Erythroblast (primary cell): ENCODE measurements at regions not wholly inside any gene's neighbourhood (a gene's known extent, or its start where the extent isn't known, plus 50 kb on each side); places are given as distances from the start of the nearest gene placed in this dataset.

Experiments
- DNase-seq, 2 experiments: peaks; one replicate each; lab custom pipeline; 2025; lab: John Stamatoyannopoulos, UW
- GATA1 ChIP-seq: IDR thresholded peaks from 2 replicates; pipeline ENCODE4 v1.6.1; 2011; ENCODE audit warnings: low read depth, mild to moderate bottlenecking, control low read depth, low read length, moderate library complexity
- POLR2A ChIP-seq: IDR thresholded peaks from 2 replicates; pipeline ENCODE4 v1.6.1; 2011; ENCODE audit warnings: mild to moderate bottlenecking, low read length

- DNase-seq, result no peak
- TF ChIP-seq GATA1 (no peak), POLR2A (no peak)
Observed at GRCh38 chrY:8552168-8552805, 785.0 kb upstream of the TSPY4 start.

DNA sequence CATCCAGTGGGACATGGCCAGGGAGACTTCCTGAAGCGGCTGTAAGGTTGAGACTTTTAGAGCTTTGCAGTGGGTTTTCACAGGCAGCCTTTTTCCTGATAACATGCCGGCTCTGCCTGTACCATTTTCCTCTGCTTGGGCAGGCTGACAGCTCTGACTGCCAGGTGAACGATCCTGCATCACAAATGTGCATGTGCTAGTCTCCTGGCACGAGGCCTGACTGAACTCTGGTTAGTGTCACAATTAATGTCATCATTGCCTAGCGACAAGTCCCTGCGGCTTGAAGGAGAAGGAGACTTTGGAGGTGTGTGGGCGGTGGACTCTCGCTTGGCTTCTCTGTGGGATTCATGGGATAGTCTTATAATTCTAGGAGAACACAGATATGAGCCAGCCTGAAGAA lies 783.6 kb upstream of the TSPY4 start:
- no peak for DNase-seq
- TF ChIP-seq POLR2A (no peak), GATA1 (no peak)

DNA sequence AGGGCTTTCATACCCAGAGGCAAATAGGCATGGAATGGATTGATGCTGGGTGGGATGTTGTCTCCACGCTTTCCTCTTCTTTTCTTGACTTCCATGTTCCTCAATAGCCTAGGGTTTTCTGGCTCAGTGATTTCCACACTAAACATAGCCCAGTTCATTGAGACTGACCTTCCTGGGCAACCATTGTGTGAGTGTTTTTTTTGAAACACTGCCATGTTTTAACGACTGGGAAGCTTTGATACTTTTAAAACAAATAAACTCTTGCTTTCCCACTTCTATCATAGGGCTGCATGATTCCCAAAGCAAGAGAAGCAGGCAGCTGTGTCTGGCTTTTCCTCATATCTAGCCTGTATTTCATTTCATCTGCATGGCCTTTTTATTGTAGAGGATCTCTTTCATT lies 775.9 kb upstream of the TSPY4 start:
- TF ChIP-seq POLR2A, result no peak
- TF ChIP-seq GATA1, result no peak
- no peak for DNase-seq

DNA sequence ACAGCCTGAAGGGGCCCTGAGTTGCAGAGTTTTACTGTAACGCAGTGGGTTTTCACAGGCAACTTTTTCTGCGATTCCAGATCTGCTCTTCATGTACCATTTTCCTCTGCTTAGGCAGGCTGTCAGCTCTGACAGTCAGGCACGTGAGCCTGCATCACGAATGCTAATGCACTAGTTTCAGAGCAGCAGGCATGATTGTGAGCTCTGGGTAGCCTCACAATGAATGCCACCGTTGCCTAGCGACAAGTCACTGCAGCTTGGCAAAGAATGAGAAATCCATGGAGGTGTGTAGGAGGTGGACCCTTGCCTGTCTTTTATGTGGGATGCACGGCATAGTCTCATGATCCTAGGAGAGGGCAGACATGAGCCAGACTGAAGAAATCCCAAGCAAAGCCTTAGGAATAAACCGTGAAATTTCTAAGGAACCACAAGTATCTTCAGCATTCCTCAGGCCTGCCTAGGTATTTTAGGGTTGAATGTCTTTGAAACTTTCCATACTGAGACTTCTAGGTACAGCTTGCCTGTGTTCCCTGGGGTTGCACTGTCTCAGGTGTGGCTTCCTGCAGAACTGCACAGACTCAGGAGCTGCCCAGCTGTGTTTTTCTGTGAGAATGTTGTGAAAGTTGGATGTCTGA lies 774.7 kb upstream of the TSPY4 start:
- no peak for TF ChIP-seq GATA1
- no peak for TF ChIP-seq POLR2A
- no peak for DNase-seq

DNA sequence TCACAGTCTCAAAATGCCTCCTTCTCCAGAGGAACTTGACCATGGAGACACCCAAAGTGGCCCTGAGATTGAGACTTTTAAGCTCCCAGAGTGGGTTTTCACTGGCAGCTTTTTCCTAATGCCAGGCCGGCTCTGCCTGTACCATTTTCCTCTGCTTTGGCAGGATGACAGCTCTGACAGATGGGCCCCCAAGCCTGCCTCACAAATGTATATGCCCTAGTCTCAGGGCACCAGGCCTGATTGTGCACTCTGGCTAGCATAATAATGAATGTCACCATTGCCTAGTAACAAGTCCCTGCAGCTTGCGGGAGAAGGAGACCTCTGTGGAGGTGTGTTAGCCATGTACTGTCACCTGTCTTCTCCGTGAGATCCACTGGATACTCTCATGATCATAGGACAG lies 772.8 kb upstream of the TSPY4 start:
- DNase-seq, result no peak
- TF ChIP-seq POLR2A (no peak), GATA1 (no peak)

- DNase-seq, result no peak
- TF ChIP-seq GATA1, result no peak
- no peak for TF ChIP-seq POLR2A
Observed at GRCh38 chrY:8566198-8566597, 771.1 kb upstream of the TSPY4 start.

DNA sequence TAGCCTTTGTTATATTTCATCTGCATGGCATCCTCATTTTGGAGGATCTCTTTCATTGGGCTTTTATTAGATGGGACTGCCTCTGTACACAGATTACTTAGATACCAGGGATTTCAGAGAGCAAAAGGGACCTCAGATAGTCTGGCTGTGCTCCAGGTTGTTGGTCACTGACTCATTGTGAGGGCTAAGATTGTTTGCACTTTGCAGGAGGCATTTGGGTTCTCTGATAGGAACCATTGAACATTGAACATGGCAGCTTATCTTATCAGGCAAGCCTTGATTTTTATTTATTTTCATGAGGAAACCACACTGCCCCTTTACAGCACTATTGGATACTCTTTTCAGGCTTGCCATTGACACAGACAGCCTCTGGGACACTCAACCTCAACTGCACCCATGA lies 766.9 kb upstream of the TSPY4 start:
- DNase-seq, result no peak
- no peak for TF ChIP-seq POLR2A
- TF ChIP-seq GATA1, result no peak

DNA sequence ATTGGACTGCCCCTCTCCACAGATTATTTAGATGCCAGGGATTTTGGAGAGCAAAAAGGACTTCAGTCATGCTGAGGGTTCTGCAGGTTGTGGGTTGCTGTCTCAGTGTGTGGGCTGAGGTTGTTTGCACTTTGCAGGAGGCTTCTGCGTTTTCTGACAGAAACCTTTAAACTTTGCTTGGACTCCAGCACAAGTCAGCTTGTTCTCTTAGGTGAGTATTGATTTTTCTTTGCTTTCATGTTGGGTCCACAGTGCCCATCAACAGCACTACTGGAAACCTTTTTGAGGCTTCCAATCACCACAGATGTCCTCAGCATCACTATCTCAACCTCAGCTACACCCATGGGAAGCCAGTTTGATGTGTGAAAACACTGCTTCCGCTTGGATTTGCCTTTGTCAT lies 764.3 kb upstream of the TSPY4 start:
- TF ChIP-seq POLR2A (no peak), GATA1 (no peak)
- DNase-seq, result no peak

DNA sequence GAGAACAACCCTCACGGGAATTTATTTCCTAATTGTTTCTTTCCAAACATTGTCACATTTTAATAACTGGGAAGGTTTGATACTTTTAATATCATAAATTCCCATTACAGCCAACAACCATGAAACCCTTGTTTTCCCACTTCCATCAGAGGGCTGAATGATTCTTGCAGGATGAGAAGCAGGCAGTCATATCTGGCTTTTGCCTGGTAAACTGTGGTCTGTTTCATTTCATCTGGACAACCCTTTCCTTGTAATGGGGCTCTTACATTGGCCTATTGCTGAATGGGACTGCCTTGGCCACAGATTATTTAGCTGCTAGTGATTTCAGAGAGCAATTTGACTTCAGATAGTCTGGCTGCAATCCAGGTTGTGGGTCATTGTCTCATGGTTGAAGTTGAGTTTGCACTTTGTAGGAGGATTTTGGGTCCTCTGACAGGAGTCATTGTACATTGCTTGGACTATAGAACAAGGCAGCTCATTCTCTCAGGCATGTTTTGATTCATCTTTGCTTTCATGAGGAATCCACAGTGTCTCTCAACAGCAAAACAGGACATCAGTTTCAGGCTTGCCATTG lies 754.9 kb upstream of the TSPY4 start:
- TF ChIP-seq POLR2A, result no peak
- TF ChIP-seq GATA1, result no peak
- DNase-seq, result no peak

DNA sequence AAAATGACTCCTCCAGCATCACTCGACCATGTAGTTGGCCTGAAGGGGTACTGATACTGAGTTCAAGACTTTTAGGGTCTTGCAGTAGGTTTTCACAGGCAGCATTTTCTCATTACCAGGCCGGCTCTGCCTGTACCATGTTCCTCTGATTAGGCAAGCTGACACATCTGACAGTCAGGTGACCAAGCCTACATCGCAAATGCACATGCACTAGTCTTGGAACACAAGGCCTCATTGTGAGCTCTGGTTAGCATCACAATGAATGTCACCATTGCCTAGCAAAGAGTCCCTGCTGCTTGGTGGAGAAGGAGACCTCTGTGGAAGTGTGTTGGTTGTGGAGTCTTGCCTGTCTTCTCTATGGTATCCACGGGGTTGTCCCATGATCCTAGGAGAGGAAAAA lies 754.1 kb upstream of the TSPY4 start:
- no peak for DNase-seq
- no peak for TF ChIP-seq GATA1
- TF ChIP-seq POLR2A, result no peak

DNA sequence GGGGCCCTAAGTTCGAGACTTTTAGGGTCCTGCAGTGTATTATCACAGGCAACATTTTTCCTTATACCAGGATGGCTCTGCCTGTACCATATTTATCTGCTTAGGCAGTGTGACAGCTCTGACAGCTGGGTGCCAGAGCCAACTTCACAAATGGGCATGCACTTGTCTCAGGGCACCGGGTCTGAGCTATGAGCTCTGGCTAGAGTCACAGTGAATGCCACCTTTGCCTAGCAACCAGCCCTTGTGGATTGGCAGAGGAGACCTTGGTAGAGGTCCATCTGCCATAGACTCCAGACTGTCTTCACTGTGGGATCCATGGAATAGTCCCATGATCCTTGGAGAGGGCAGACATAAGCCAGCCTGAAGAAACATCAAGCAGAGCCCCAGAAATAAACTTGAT lies 746.6 kb upstream of the TSPY4 start:
- no peak for DNase-seq
- TF ChIP-seq POLR2A (no peak), GATA1 (no peak)

GRCh38 chrY:8591821-8592516 lies 745.3 kb upstream of the TSPY4 start:
- DNase-seq, result no peak
- TF ChIP-seq POLR2A (no peak), GATA1 (no peak)

DNA sequence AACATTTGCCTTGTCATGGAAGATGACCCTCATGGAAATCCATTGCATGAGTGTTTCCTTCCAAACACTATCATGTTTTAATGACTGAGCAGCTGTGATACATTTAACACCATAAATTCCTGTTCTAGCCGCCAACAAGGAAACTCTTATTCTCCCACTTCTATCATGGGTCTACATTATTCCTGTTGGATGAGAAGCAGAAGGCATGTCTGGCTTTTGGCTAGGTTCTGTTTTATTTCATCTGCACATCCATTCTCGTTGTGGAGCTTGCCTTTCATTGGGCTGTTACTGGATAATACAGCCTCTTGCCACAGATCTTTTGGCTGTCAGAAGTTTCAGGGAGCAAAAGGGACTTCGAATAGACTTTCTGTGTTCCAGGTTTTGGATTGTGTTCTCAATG lies 742.6 kb upstream of the TSPY4 start:
- TF ChIP-seq GATA1, result no peak
- no peak for TF ChIP-seq POLR2A
- DNase-seq, result no peak

DNA sequence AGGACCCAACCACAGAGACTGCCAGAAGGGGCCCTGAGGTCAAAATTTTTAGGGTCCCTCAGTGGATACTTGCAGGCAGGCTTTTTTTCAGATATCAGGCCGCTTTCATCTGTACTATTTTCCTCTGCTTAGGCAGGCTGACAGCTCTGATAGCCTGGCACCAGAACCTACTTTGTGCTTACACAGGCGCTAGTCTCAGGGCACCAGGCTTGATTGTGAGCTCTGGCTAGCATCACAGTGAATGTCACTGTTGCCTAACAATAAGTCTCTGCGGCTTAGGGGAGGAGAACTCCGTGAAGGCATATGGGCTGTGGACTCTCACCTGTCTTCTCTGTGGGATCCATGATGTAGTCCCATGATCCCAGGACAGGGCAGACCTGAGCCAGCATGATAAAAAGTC lies 738.1 kb upstream of the TSPY4 start:
- TF ChIP-seq GATA1 (no peak), POLR2A (no peak)
- no peak for DNase-seq

GRCh38 chrY:8610620-8611019 lies 726.6 kb upstream of the TSPY4 start:
- DNase-seq, result no peak
- no peak for TF ChIP-seq GATA1
- TF ChIP-seq POLR2A, result no peak
